Neural progenitor cell (in vitro differentiated cells): ENCODE measurements at regions not wholly inside any gene's neighbourhood (a gene's known extent, or its start where the extent isn't known, plus 50 kb on each side); places are given as distances from the start of the nearest gene placed in this dataset.
A peak's percentile ranks its signal among the peaks of the same experiment; 100 is the strongest.
"Not testable (repeated sequence)": the region's sequence is repeated elsewhere in the genome, so short reads cannot be mapped to it uniquely, and the experiment has no call there.

Source experiments
- DNase-seq: peaks from one replicate; pipeline ENCODE4 v3.0.0-alpha.2; 2016; ENCODE audit warnings: low spot score
- H2AFZ ChIP-seq: fragments of 200-600 bp; sonication (generic); replicated peaks from 2 replicates; pipeline ENCODE4 v1.6.1; 2016; ENCODE audit warnings: antibody characterized with exemption
- H3F3A ChIP-seq: fragments of 200-600 bp; sonication (generic); 2 replicates; pipeline ENCODE4 v1.6.1; 2016; ENCODE audit warnings: antibody characterized with exemption, low read depth
- H3K27ac ChIP-seq: fragments of 200-600 bp; sonication (generic); 2 replicates; pipeline ENCODE4 v1.5.1; 2016; ENCODE audit warnings: mild to moderate bottlenecking
- H3K27me3 ChIP-seq: fragments of 200-600 bp; sonication (generic); 2 replicates; pipeline ENCODE4 v1.6.1; 2016; ENCODE audit warnings: mild to moderate bottlenecking, moderate library complexity
- H3K36me3 ChIP-seq: fragments of 200-600 bp; sonication (generic); 2 replicates; pipeline ENCODE4 v1.5.1; 2016
- H3K4me1 ChIP-seq: fragments of 200-600 bp; sonication (generic); 2 replicates; pipeline ENCODE4 v1.6.1; 2016; ENCODE audit warnings: mixed run types
- H3K4me2 ChIP-seq: fragments of 200-600 bp; sonication (generic); 2 replicates; pipeline ENCODE4 v1.6.1; 2016
- H3K4me3 ChIP-seq: fragments of 200-600 bp; sonication (generic); 2 replicates; pipeline ENCODE4 v1.5.1; 2016
- H3K79me2 ChIP-seq: fragments of 200-600 bp; sonication (generic); 2 replicates; pipeline ENCODE4 v1.6.1; 2016; ENCODE audit warnings: low read depth
- H3K9ac ChIP-seq: fragments of 200-600 bp; sonication (generic); 2 replicates; pipeline ENCODE4 v1.6.1; 2016
- H3K9me3 ChIP-seq: fragments of 200-600 bp; sonication (generic); 2 replicates; pipeline ENCODE4 v1.5.1; 2016; ENCODE audit warnings: low read depth
- H4K20me1 ChIP-seq: fragments of 200-600 bp; sonication (generic); 2 replicates; pipeline ENCODE4 v1.6.1; 2016; ENCODE audit warnings: low read depth
- H3K27ac Mint-ChIP-seq: 3 replicates; pipeline ENCODE4 v1.8.0; 2021; ENCODE audit warnings: mixed read lengths
- H3K27me3 Mint-ChIP-seq: 2 replicates; pipeline ENCODE4 v1.8.0; 2022; ENCODE audit warnings: low read depth, mild to moderate bottlenecking, inconsistent platforms, moderate library complexity, mixed read lengths; ENCODE audit not compliant: insufficient read depth
- H3K36me3 Mint-ChIP-seq: 3 replicates; pipeline ENCODE4 v1.8.0; 2021; ENCODE audit warnings: mixed read lengths
- H3K4me1 Mint-ChIP-seq: 3 replicates; pipeline ENCODE4 v1.8.0; 2021; ENCODE audit warnings: mixed read lengths
- H3K4me3 Mint-ChIP-seq: 3 replicates; pipeline ENCODE4 v1.8.0; 2021; ENCODE audit warnings: mild to moderate bottlenecking, moderate library complexity, mixed read lengths
- H3K9me3 Mint-ChIP-seq: 3 replicates; pipeline ENCODE4 v1.8.0; 2020; ENCODE audit warnings: mixed read lengths
- CTCF ChIP-seq: fragments of 200-600 bp; sonication (generic); IDR thresholded peaks from 2 replicates; pipeline ENCODE4 v1.5.1; 2017; ENCODE audit warnings: antibody characterized with exemption, mild to moderate bottlenecking
- EZH2 ChIP-seq: fragments of 200-600 bp; sonication (generic); IDR thresholded peaks from 2 replicates; pipeline ENCODE4 v1.6.1; 2017; ENCODE audit warnings: antibody characterized with exemption, mild to moderate bottlenecking, moderate library complexity
- EZH2phosphoT487 ChIP-seq: fragments of 200-600 bp; sonication (generic); IDR thresholded peaks from 2 replicates; pipeline ENCODE4 v1.6.1; 2017; ENCODE audit warnings: antibody characterized with exemption

- H3K27me3 Mint-ChIP-seq, result peaks cover 3% of the 10 kb centered on the region
- no peaks in the 10 kb centered on the region for H4K20me1 ChIP-seq
- H3K4me3 Mint-ChIP-seq, result no peak overlapping the region
- H3K4me3 ChIP-seq, result no peak overlapping the region
- no peak overlapping the region for H2AFZ ChIP-seq
- no peak overlapping the region for H3K27ac Mint-ChIP-seq
- H3K27ac ChIP-seq, result no peak overlapping the region
- H3K4me1 Mint-ChIP-seq, result no peaks in the 10 kb centered on the region
- H3K27me3 ChIP-seq, result no peaks in the 10 kb centered on the region
- H3K4me2 ChIP-seq, result no peak overlapping the region
- no peaks in the 10 kb centered on the region for H3F3A ChIP-seq
- no peak for DNase-seq
- H3K79me2 ChIP-seq, result no peaks in the 10 kb centered on the region
- H3K9me3 ChIP-seq, result no peaks in the 10 kb centered on the region
- no peaks in the 10 kb centered on the region for H3K36me3 ChIP-seq
- TF ChIP-seq CTCF (no peak), EZH2phosphoT487 (no peak), EZH2 (no peak)
- H3K9ac ChIP-seq, result no peak overlapping the region
- no peaks in the 10 kb centered on the region for H3K9me3 Mint-ChIP-seq
- H3K4me1 ChIP-seq, result no peaks in the 10 kb centered on the region
- no peaks in the 10 kb centered on the region for H3K36me3 Mint-ChIP-seq
Measured at GRCh38 chr7:68722044-68722443, 876.2 kb upstream of the AUTS2 start.

- no peak overlapping the region for H3K4me3 ChIP-seq
- no peak overlapping the region for H3K9ac ChIP-seq
- no peaks in the 10 kb centered on the region for H3K9me3 ChIP-seq
- Mint-ChIP-seq H3K4me1 (peaks cover 2% of the 10 kb centered on the region), H3K9me3 (no peaks in the 10 kb centered on the region), H3K27me3 (peaks cover 4% of the 10 kb centered on the region), H3K27ac (no peak overlapping the region), H3K36me3 (no peaks in the 10 kb centered on the region), H3K4me3 (no peak overlapping the region)
- H3F3A ChIP-seq, result no peaks in the 10 kb centered on the region
- H3K27me3 ChIP-seq, result no peaks in the 10 kb centered on the region
- no peaks in the 10 kb centered on the region for H3K36me3 ChIP-seq
- DNase-seq, result no peak
- H2AFZ ChIP-seq, result no peak overlapping the region
- no peak overlapping the region for H3K27ac ChIP-seq
- H3K4me2 ChIP-seq, result no peak overlapping the region
- no peaks in the 10 kb centered on the region for H3K4me1 ChIP-seq
- TF ChIP-seq CTCF (no peak), EZH2 (no peak), EZH2phosphoT487 (no peak)
- H3K79me2 ChIP-seq, result no peaks in the 10 kb centered on the region
- H4K20me1 ChIP-seq, result no peaks in the 10 kb centered on the region
Measured at GRCh38 chr7:68724965-68725364, 873.3 kb upstream of the AUTS2 start.

GRCh38 chr7:68725843-68726785 lies 872.2 kb upstream of the AUTS2 start:
- Mint-ChIP-seq H3K4me1 (peaks cover 2% of the 10 kb centered on the region), H3K36me3 (no peaks in the 10 kb centered on the region), H3K4me3 (no peak overlapping the region), H3K27me3 (peaks cover 8% of the 10 kb centered on the region), H3K9me3 (no peaks in the 10 kb centered on the region), H3K27ac (no peak overlapping the region)
- Histone ChIP-seq H3K27me3 (no peaks in the 10 kb centered on the region), H3K36me3 (no peaks in the 10 kb centered on the region), H3K9me3 (no peaks in the 10 kb centered on the region), H3K9ac (no peak overlapping the region), H2AFZ (no peak overlapping the region), H3K4me1 (no peaks in the 10 kb centered on the region), H3K27ac (no peak overlapping the region), H4K20me1 (no peaks in the 10 kb centered on the region), H3K4me3 (no peak overlapping the region), H3F3A (no peaks in the 10 kb centered on the region), H3K4me2 (no peak overlapping the region), H3K79me2 (no peaks in the 10 kb centered on the region)
- TF ChIP-seq EZH2 (no peak), EZH2phosphoT487 (no peak), CTCF (peak; percentile 27)
- no peak for DNase-seq

- H3K36me3 Mint-ChIP-seq, H3K9me3 ChIP-seq, H3K27me3 Mint-ChIP-seq, DNase-seq, H3K4me1 ChIP-seq, H3K27ac ChIP-seq, H3K4me2 ChIP-seq, H3K9ac ChIP-seq, H3K4me1 Mint-ChIP-seq, H3K79me2 ChIP-seq, H3K36me3 ChIP-seq, H3K4me3 Mint-ChIP-seq, H4K20me1 ChIP-seq, H3K9me3 Mint-ChIP-seq, H3K4me3 ChIP-seq, H3F3A ChIP-seq, H2AFZ ChIP-seq, H3K27ac Mint-ChIP-seq, H3K27me3 ChIP-seq: not testable (repeated sequence)
Measured at GRCh38 chr7:68728720-68729119, 869.6 kb upstream of the AUTS2 start.
